Parathyroid adenoma (tissue), 2 donors: ENCODE measurements at regions not wholly inside any gene's neighbourhood (a gene's known extent, or its start where the extent isn't known, plus 50 kb on each side); places are given as distances from the start of the nearest gene placed in this dataset.

Experiments used
- H2AFZ ChIP-seq: fragments of 300-600 bp; sonication (generic); one replicate; pipeline ENCODE4 v1.7.0; 2017; ENCODE audit warnings: antibody characterized with exemption, mild to moderate bottlenecking
- H3K27ac ChIP-seq: fragments of 300-600 bp; sonication (generic); one replicate; pipeline ENCODE4 v1.7.0; 2017
- H3K27me3 ChIP-seq: fragments of 300-600 bp; sonication (generic); one replicate; pipeline ENCODE4 v1.7.0; 2017; ENCODE audit warnings: low read length; ENCODE audit not compliant: control insufficient read depth, insufficient read depth
- H3K36me3 ChIP-seq: fragments of 300-600 bp; sonication (generic); one replicate; pipeline ENCODE4 v1.7.0; 2017; ENCODE audit warnings: low read length; ENCODE audit not compliant: control insufficient read depth, insufficient read depth
- H3K4me1 ChIP-seq: fragments of 300-600 bp; sonication (generic); one replicate; pipeline ENCODE4 v1.7.0; 2017; ENCODE audit warnings: control low read depth
- H3K4me2 ChIP-seq: fragments of 300-600 bp; sonication (generic); one replicate; pipeline ENCODE4 v1.7.0; 2017; ENCODE audit warnings: low read length
- H3K4me3 ChIP-seq: fragments of 300-600 bp; sonication (generic); one replicate; pipeline ENCODE4 v1.7.0; 2017; ENCODE audit warnings: low read depth, low read length
- H3K79me2 ChIP-seq: fragments of 300-600 bp; sonication (generic); one replicate; pipeline ENCODE4 v1.7.0; 2017; ENCODE audit warnings: control low read depth
- H3K9ac ChIP-seq: fragments of 300-600 bp; sonication (generic); one replicate; pipeline ENCODE4 v1.7.0; 2017; ENCODE audit warnings: mild to moderate bottlenecking
- H3K9me3 ChIP-seq: fragments of 300-600 bp; sonication (generic); one replicate; pipeline ENCODE4 v1.7.0; 2017; ENCODE audit warnings: low read length; ENCODE audit not compliant: control insufficient read depth
- CTCF ChIP-seq: fragments of 300-600 bp; sonication (generic); IDR thresholded peaks from one replicate; pipeline ENCODE4 v1.7.0; 2017; ENCODE audit warnings: antibody characterized with exemption, mild to moderate bottlenecking
- donor health status: primary hyperparathyroidism.

DNA sequence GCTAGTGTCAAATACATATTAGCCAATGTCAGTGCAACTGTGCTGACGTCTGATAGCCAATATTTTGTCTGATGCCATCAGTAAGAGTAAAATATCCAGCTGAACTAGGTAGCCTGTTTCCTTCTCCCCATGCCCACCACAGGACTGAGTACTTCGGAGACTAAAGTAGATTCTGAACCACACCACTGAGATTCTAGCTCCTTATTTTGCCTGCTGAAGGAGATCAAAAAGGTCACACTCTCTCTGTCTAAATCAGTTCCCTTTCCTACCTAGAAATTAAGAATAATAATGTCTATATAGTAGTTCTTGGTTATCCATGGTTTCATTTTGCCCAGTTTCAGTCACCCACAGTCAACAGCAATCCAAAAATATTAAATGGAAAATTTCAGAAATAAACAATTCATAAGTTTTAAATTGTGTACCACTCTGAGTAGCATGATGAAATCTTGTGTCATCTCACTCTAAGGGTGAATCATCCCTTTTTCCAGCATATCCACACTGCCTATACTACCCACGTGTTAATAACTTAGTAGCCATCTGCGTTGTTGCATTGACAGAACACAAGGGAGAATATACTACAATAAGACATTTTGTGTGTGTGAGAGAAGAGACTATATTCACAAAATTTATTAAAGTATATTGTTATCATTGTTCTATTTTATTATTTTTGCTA, 1043.3 kb upstream of the PIK3C3 start:
- TF ChIP-seq CTCF = no peak
- no peak overlapping the region for H3K27ac ChIP-seq

GRCh38 chr18:40911041-40911440, 1044.0 kb upstream of the PIK3C3 start:
- Histone ChIP-seq H3K4me2 (no peak overlapping the region), H2AFZ (no peak overlapping the region), H3K4me1 (no peaks in the 10 kb centered on the region), H3K4me3 (no peak overlapping the region), H3K36me3 (no peaks in the 10 kb centered on the region), H3K9me3 (no peaks in the 10 kb centered on the region), H3K27me3 (no peaks in the 10 kb centered on the region), H3K9ac (no peak overlapping the region), H3K27ac (no peak overlapping the region), H3K79me2 (no peaks in the 10 kb centered on the region)
- no peak for TF ChIP-seq CTCF

More for the DNA sequence above, 1043.3 kb upstream of the PIK3C3 start:
- H3K4me2 ChIP-seq = no peak overlapping the region
- no peaks in the 10 kb centered on the region for H3K4me1 ChIP-seq
- H3K9me3 ChIP-seq = no peaks in the 10 kb centered on the region
- H2AFZ ChIP-seq = no peak overlapping the region
- H3K9ac ChIP-seq = no peak overlapping the region
- no peaks in the 10 kb centered on the region for H3K27me3 ChIP-seq
- H3K79me2 ChIP-seq = no peaks in the 10 kb centered on the region
- H3K4me3 ChIP-seq = no peak overlapping the region
- H3K36me3 ChIP-seq = no peaks in the 10 kb centered on the region

GRCh38 chr18:40907842-40908241, 1047.2 kb upstream of the PIK3C3 start:
- TF ChIP-seq CTCF = no peak
- Histone ChIP-seq H3K36me3 (no peaks in the 10 kb centered on the region), H3K4me2 (no peak overlapping the region)

DNA sequence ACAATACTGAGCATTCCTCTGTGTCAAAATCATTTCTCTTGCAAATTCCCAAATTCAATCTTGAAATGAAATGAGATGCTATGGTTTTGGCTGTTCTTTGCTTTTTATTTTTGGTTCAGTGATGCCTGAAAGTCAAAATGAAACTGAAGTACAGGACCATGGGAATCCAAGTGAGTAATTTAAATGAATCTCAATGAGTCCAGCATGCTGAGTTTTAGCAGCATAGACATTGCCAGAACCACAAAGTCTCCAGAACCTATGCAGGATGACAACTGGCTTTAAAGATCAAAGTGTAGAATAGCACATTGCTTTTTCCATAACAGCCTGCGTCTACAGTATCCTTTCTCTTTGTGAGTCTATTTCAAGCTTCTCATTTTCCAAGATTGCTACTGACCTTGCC, 1050.7 kb upstream of the PIK3C3 start:
- H3K4me3 ChIP-seq = no peak overlapping the region
- H3K4me2 ChIP-seq = peak overlapping the region; percentile 25
- no peak overlapping the region for H3K27ac ChIP-seq
- no peak overlapping the region for H3K9ac ChIP-seq
- no peak overlapping the region for H2AFZ ChIP-seq
- no peaks in the 10 kb centered on the region for H3K27me3 ChIP-seq
- no peaks in the 10 kb centered on the region for H3K4me1 ChIP-seq
- no peaks in the 10 kb centered on the region for H3K79me2 ChIP-seq
- TF ChIP-seq CTCF = no peak
- no peaks in the 10 kb centered on the region for H3K36me3 ChIP-seq
- H3K9me3 ChIP-seq = no peaks in the 10 kb centered on the region

More at GRCh38 chr18:40907842-40908241, 1047.2 kb upstream of the PIK3C3 start:
- H3K9ac ChIP-seq = no peak overlapping the region
- H3K9me3 ChIP-seq = no peaks in the 10 kb centered on the region
- no peaks in the 10 kb centered on the region for H3K4me1 ChIP-seq
- no peaks in the 10 kb centered on the region for H3K79me2 ChIP-seq
- H3K27ac ChIP-seq = no peak overlapping the region
- H3K4me3 ChIP-seq = no peak overlapping the region
- H2AFZ ChIP-seq = no peak overlapping the region
- H3K27me3 ChIP-seq = no peaks in the 10 kb centered on the region

- H2AFZ ChIP-seq = no peak overlapping the region
- H3K9ac ChIP-seq = no peak overlapping the region
- H3K36me3 ChIP-seq = no peaks in the 10 kb centered on the region
- peak overlapping the region; percentile 6 for H3K4me2 ChIP-seq
- H3K4me1 ChIP-seq = no peaks in the 10 kb centered on the region
- no peak overlapping the region for H3K4me3 ChIP-seq
- H3K27ac ChIP-seq = no peak overlapping the region
- H3K79me2 ChIP-seq = no peaks in the 10 kb centered on the region
- TF ChIP-seq CTCF = no peak
- H3K9me3 ChIP-seq = no peaks in the 10 kb centered on the region
- no peaks in the 10 kb centered on the region for H3K27me3 ChIP-seq
Observed at GRCh38 chr18:40902436-40902835, 1052.6 kb upstream of the PIK3C3 start.
